ENCODE measurements at regions not wholly inside any gene's neighbourhood (a gene's known extent, or its start where the extent isn't known, plus 50 kb on each side); places are given as distances from the start of the nearest gene placed in this dataset.

GRCh38 chr4:104066533-104066932 is 346.7 kb upstream of the TACR3 start:
- H3K27me3 ChIP-seq (ENCODE audit: control insufficient read depth, insufficient read depth, low read length): no peaks in the 10 kb centered on the region
- no peak for TF ChIP-seq CTCF (IDR thresholded peaks at IDR 0.05; ENCODE audit: insufficient read depth, low read length, severe bottlenecking)
- no peak for FAIRE-seq

GRCh38 chr4:104064646-104065577 is 345.1 kb upstream of the TACR3 start:
- FAIRE-seq: no peak
- TF ChIP-seq CTCF (IDR thresholded peaks at IDR 0.05; ENCODE audit: insufficient read depth, low read length, severe bottlenecking): peak; percentile 49
- peak; percentile 43 for DNase-seq (ENCODE audit: low read depth)
- H3K4me3 ChIP-seq (ENCODE audit: low read depth, low read length): no peak overlapping the region
- H3K36me3 ChIP-seq (ENCODE audit: control insufficient read depth, insufficient read depth, low read length): no peaks in the 10 kb centered on the region
- no peaks in the 10 kb centered on the region for H3K27me3 ChIP-seq (ENCODE audit: control insufficient read depth, insufficient read depth, low read length)

More at GRCh38 chr4:104066533-104066932, 346.7 kb upstream of the TACR3 start:
- Histone ChIP-seq H3K36me3 (ENCODE audit: control insufficient read depth, insufficient read depth, low read length) (no peaks in the 10 kb centered on the region), H3K4me3 (ENCODE audit: low read depth, low read length) (no peak overlapping the region)
- DNase-seq (ENCODE audit: low read depth): no peak

- FAIRE-seq (no peak), DNase-seq (ENCODE audit: low read depth) (no peak)
- no peak for TF ChIP-seq CTCF (IDR thresholded peaks at IDR 0.05; ENCODE audit: insufficient read depth, low read length, severe bottlenecking)
- H3K27me3 ChIP-seq (ENCODE audit: control insufficient read depth, insufficient read depth, low read length): no peaks in the 10 kb centered on the region
- no peak overlapping the region for H3K4me3 ChIP-seq (ENCODE audit: low read depth, low read length)
- H3K36me3 ChIP-seq (ENCODE audit: control insufficient read depth, insufficient read depth, low read length): no peaks in the 10 kb centered on the region
Measured at GRCh38 chr4:104063341-104063740, 343.6 kb upstream of the TACR3 start.

GRCh38 chr4:104044369-104044768 is 324.6 kb upstream of the TACR3 start:
- DNase-seq (ENCODE audit: low read depth) (no peak), FAIRE-seq (no peak)
- Histone ChIP-seq H3K36me3 (ENCODE audit: control insufficient read depth, insufficient read depth, low read length) (no peaks in the 10 kb centered on the region), H3K4me3 (ENCODE audit: low read depth, low read length) (no peak overlapping the region), H3K27me3 (ENCODE audit: control insufficient read depth, insufficient read depth, low read length) (no peaks in the 10 kb centered on the region)
- no peak for TF ChIP-seq CTCF (IDR thresholded peaks at IDR 0.05; ENCODE audit: insufficient read depth, low read length, severe bottlenecking)

- DNase-seq (ENCODE audit: low read depth) (no peak), FAIRE-seq (no peak)
- Histone ChIP-seq H3K4me3 (ENCODE audit: low read depth, low read length) (no peak overlapping the region), H3K36me3 (ENCODE audit: control insufficient read depth, insufficient read depth, low read length) (no peaks in the 10 kb centered on the region), H3K27me3 (ENCODE audit: control insufficient read depth, insufficient read depth, low read length) (no peaks in the 10 kb centered on the region)
- TF ChIP-seq CTCF (IDR thresholded peaks at IDR 0.05; ENCODE audit: insufficient read depth, low read length, severe bottlenecking): no peak
Measured at GRCh38 chr4:104032896-104033295, 313.1 kb upstream of the TACR3 start.

Data from bronchial epithelial cell (primary cell).